Upper lobe of right lung (tissue), 1 donor: ENCODE measurements at regions not wholly inside any gene's neighbourhood (a gene's known extent, or its start where the extent isn't known, plus 50 kb on each side); places are given as distances from the start of the nearest gene placed in this dataset.

Experiments used
- ATAC-seq: fragments of 200-7000 bp; cut with Tn5 transposase; one replicate; pipeline ENCODE4 v1.9.1; 2020; ENCODE audit warnings: mild to moderate bottlenecking, moderate library complexity
- DNase-seq: peaks from one replicate; pipeline ENCODE4 v3.0.0-alpha.2; 2020
- H3K27ac ChIP-seq: fragments of 200-600 bp; one replicate; pipeline ENCODE4 v1.8.0; 2022
- H3K27me3 ChIP-seq: fragments of 200-600 bp; one replicate; pipeline ENCODE4 v1.8.0; 2022; ENCODE audit warnings: mild to moderate bottlenecking
- H3K36me3 ChIP-seq: fragments of 200-600 bp; one replicate; pipeline ENCODE4 v1.8.0; 2022
- H3K4me1 ChIP-seq: fragments of 200-600 bp; one replicate; pipeline ENCODE4 v1.8.0; 2022
- H3K4me3 ChIP-seq: fragments of 200-600 bp; one replicate; pipeline ENCODE4 v1.8.0; 2022; ENCODE audit warnings: mild to moderate bottlenecking
- H3K9me3 ChIP-seq: fragments of 200-600 bp; one replicate; pipeline ENCODE4 v1.8.0; 2022
- intact Hi-C: fragments of 100-400 bp; cut with DNase I; formaldehyde crosslinking; loops from one replicate; pipeline ENCODE4 v1.11.0; 2022
- TF ChIP-seq, protein P1 (sequence below): fragments of 200-600 bp; IDR thresholded peaks from one replicate; pipeline ENCODE4 v1.8.0; 2022; ENCODE audit warnings: antibody characterized with exemption
- donor health status: DM: no; HTN: yes; CAD: no; lungs with severe emphysema.

DNA sequence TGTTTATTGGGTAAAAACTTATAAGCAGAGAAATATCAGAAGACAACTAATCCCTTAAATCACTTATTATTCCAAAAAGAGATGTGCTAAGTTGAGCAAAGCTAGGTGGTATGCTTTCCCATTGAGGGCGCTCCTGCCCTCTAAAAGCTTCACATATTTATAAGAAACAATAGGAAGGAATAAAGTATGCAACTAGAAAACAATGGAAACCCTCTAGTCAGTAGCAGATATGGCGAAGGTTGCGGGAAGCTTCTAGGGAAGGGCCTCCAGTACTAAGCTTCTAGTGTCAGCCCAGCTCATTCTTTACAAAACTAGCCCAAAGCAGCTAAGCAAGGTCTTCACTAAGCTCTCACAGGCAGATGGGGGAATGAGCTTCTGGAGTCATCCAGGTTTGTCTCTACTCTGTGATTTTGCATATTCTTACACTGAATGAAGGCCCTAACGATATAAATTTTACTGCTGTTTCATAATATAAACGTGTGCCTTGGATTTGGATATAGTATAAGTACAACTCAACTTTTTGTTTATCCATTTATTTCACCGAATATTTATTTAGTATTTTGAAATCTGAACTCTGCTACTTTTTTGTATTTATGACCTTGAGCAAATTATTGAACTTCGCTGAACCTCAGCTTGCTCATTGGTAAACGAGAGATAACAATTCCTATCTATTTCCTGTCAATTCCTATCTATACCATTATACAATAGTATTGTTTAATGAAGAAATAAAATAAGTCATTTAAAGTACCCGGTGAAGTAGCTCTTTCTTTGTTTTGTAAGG is 571.4 kb downstream of the ELAVL2 start:
- H3K4me1 ChIP-seq = no peaks in the 10 kb centered on the region
- H3K27me3 ChIP-seq = no peaks in the 10 kb centered on the region
- ATAC-seq (no peak), DNase-seq (no peak)
- no peaks in the 10 kb centered on the region for H3K36me3 ChIP-seq
- no peak overlapping the region for H3K27ac ChIP-seq
- no peak overlapping the region for H3K4me3 ChIP-seq
- no peaks in the 10 kb centered on the region for H3K9me3 ChIP-seq
- TF ChIP-seq, protein P1, sequence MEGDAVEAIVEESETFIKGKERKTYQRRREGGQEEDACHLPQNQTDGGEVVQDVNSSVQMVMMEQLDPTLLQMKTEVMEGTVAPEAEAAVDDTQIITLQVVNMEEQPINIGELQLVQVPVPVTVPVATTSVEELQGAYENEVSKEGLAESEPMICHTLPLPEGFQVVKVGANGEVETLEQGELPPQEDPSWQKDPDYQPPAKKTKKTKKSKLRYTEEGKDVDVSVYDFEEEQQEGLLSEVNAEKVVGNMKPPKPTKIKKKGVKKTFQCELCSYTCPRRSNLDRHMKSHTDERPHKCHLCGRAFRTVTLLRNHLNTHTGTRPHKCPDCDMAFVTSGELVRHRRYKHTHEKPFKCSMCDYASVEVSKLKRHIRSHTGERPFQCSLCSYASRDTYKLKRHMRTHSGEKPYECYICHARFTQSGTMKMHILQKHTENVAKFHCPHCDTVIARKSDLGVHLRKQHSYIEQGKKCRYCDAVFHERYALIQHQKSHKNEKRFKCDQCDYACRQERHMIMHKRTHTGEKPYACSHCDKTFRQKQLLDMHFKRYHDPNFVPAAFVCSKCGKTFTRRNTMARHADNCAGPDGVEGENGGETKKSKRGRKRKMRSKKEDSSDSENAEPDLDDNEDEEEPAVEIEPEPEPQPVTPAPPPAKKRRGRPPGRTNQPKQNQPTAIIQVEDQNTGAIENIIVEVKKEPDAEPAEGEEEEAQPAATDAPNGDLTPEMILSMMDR = no peak
- intact Hi-C loops = no loop called here

DNA sequence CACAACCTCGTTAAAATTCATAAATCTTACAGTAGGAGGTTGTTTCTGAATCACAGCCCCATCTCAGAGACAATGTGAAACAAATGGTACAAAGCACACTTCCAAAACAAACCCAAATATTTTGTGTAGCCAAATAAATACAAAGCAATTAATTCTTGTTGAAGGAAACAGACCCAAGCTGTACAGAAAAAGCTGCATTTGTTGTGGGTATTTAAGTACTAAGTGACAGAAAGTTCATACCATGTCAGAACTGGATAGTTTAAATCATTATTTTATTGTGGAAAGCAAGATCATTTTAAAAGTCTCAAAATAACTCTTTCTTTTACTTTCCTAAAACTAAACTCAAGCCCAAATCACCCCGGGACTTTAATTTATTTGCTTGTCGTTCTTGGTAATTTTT is 570.7 kb downstream of the ELAVL2 start:
- Histone ChIP-seq H3K36me3 (no peaks in the 10 kb centered on the region), H3K4me3 (no peak overlapping the region), H3K27ac (no peak overlapping the region), H3K9me3 (no peaks in the 10 kb centered on the region), H3K4me1 (no peaks in the 10 kb centered on the region), H3K27me3 (no peaks in the 10 kb centered on the region)
- DNase-seq = no peak
- TF ChIP-seq, protein P1 = no peak
- intact Hi-C loops = no loop called here
- no peak for ATAC-seq

DNA sequence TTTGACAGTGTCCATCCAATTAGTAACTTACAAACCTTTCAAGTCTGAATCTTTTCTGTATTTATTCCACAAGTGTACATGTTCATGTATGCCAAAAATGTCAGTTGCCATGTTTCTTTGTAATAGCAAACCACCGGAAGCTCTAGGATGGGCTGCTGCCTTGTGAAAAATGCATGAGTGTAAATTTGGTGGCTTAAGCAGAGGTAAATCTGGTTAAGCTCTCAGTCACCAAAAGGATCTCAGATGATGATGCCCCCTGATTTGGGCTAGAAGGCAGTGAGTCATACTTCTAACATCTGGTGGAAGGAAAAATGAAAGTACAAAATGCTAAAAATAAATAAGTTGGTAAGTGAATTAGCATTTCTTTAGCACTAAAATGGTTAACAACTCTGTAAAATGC is 567.5 kb downstream of the ELAVL2 start:
- no peaks in the 10 kb centered on the region for H3K9me3 ChIP-seq
- ATAC-seq (no peak), DNase-seq (no peak)
- no peaks in the 10 kb centered on the region for H3K4me1 ChIP-seq
- no peaks in the 10 kb centered on the region for H3K36me3 ChIP-seq
- no peaks in the 10 kb centered on the region for H3K27me3 ChIP-seq
- no peak overlapping the region for H3K27ac ChIP-seq
- intact Hi-C loops = no loop called here
- H3K4me3 ChIP-seq = no peak overlapping the region
- TF ChIP-seq, protein P1 = no peak

DNA sequence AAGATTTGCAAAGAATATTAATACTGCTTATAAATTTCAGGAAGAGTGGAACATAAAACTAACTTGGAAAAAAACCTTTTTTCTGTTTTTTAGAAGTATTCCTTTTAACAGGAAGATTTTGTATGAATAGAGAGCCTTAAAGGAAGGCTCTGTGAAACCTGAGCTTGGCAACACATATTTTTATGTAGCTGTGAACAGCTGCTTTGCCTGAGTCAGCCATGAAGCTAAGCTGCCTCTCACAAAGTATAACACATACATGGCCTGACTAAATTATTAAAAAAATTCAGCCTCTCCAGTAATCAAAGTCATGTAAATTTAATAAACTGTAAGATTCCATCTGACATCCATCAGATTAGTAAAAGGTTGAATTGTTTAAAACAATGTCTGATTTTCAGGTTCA is 547.5 kb downstream of the ELAVL2 start:
- TF ChIP-seq, protein P1 = no peak
- intact Hi-C loops = no loop called here
- no peaks in the 10 kb centered on the region for H3K9me3 ChIP-seq
- no peaks in the 10 kb centered on the region for H3K27me3 ChIP-seq
- H3K36me3 ChIP-seq = no peaks in the 10 kb centered on the region
- ATAC-seq (no peak), DNase-seq (no peak)
- no peaks in the 10 kb centered on the region for H3K4me1 ChIP-seq
- no peak overlapping the region for H3K27ac ChIP-seq
- no peak overlapping the region for H3K4me3 ChIP-seq

DNA sequence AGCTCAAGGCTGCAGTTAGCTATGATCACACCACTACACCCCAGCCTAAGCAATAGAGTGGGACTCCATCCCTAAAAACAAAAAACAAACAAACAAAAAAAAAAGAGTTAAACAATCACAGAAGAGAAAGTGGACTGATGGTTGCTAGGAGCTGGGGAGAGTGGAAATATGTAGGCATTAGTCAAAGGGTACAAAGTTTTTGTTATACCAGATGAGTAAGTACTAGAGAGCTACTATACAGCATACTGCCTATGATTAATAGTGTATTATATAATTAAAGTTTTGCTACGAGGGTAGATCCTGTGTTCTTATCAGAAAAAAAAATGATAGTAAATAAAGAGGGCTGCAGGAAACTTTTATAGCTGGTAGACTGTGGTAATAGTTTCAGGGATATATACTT is 538.6 kb downstream of the ELAVL2 start:
- Histone ChIP-seq H3K27me3 (no peaks in the 10 kb centered on the region), H3K27ac (no peak overlapping the region), H3K9me3 (no peaks in the 10 kb centered on the region), H3K4me3 (no peak overlapping the region), H3K4me1 (no peaks in the 10 kb centered on the region), H3K36me3 (no peaks in the 10 kb centered on the region)
- TF ChIP-seq, protein P1 = no peak
- ATAC-seq (no peak), DNase-seq (no peak)
- intact Hi-C loops = no loop called here

DNA sequence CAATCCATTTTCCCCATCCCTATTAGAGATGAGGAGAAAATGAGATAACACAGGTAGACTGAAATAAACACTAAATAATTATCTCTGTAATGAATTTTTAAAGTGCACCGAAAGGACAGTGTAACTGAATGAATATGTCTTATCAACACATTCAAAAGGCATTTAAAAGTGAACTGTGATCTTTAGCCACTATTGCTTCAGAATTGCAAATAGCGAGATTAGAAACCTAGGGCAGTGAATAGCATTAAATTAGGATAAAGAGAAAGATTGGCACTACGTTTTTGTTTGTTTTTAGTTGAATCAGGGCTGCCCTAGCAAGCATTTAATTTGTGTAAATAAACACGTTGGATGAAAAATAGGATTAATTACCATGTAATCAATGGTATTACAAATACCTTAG is 537.5 kb downstream of the ELAVL2 start:
- H3K4me3 ChIP-seq = no peak overlapping the region
- no peaks in the 10 kb centered on the region for H3K4me1 ChIP-seq
- DNase-seq (no peak), ATAC-seq (no peak)
- H3K27me3 ChIP-seq = no peaks in the 10 kb centered on the region
- H3K36me3 ChIP-seq = no peaks in the 10 kb centered on the region
- intact Hi-C loops = no loop called here
- no peak overlapping the region for H3K27ac ChIP-seq
- TF ChIP-seq, protein P1 = no peak
- H3K9me3 ChIP-seq = no peaks in the 10 kb centered on the region
